Skin epidermis (tissue), 12 donors: ENCODE measurements at regions not wholly inside any gene's neighbourhood (a gene's known extent, or its start where the extent isn't known, plus 50 kb on each side); places are given as distances from the start of the nearest gene placed in this dataset.
A peak's percentile ranks its signal among the peaks of the same experiment; 100 is the strongest.

ENCODE experiments used
- H3K27ac ChIP-seq, 21 experiments: fragments of 200-600 bp; sonication (generic) in 11 of 21; one replicate each; pipeline ENCODE4 v1.5.0; 2020; ENCODE audit warnings: mild to moderate bottlenecking in 3 of 21, inconsistent platforms in 2 of 21, moderate library complexity in 2 of 21
- H3K4me3 ChIP-seq, 7 experiments: fragments of 200-600 bp; sonication (generic) in 2 of 7; one replicate each; pipeline ENCODE4 v1.5.0; 2020; ENCODE audit warnings: inconsistent platforms in 2 of 7, mild to moderate bottlenecking in 2 of 7, moderate library complexity in 1 of 7

DNA sequence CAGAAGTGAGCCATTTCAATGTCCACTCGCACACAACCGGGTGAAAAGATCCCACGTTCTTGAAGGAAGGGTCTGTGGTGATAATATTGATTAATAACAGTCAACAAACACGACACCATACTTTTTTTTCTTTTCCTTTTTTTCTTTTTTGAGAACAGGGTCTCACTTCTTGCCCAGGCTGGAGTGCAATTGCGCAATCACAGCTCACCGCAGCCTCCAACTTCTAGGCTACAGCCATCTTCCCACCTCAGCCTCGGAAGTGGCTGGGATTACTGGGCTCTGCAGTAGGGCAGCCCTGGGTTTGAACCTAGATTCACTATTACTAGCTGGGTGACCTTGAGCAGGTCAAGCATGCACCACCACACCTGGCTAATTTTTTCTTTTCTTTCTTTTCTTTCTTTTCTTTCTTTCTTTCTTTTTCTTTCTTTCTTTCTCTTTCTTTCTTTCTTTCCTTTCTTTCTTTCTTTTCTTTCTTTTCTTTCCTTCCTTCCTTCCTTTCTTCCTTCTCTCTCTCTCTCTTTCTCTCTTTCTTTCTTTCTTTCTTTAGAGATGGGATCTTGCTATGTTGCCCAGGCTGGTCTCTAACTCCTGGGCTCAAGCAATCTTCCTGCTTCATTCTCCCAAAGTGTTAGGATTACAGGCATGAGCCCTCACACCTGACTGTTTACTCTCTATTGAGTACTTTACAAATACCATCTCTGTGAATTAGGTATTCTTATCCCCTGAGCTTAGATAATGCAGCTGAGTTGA is 123.9 kb downstream of the SNX5 start:
- Histone ChIP-seq H3K4me3 (no peak overlapping the region), H3K27ac (no peak overlapping the region)

DNA sequence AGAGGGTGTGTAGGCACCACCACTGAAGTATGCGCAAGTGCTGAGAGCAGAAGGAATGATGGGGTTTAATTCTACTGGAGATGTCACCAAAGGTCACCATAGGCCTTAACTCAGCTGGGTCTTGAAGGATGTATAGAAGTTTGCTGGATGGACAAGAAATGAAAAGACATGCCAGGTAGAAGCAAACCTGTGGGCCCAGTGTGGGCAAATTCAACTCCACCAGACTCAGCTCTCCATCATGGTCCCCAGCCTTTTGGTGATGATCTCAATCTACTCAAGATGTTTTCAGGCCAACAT is 124.5 kb downstream of the SNX5 start:
- no peak overlapping the region for H3K4me3 ChIP-seq
- peak overlapping the region in 3 of 21 experiments; percentile 17 to 75 (median 32) for H3K27ac ChIP-seq

DNA sequence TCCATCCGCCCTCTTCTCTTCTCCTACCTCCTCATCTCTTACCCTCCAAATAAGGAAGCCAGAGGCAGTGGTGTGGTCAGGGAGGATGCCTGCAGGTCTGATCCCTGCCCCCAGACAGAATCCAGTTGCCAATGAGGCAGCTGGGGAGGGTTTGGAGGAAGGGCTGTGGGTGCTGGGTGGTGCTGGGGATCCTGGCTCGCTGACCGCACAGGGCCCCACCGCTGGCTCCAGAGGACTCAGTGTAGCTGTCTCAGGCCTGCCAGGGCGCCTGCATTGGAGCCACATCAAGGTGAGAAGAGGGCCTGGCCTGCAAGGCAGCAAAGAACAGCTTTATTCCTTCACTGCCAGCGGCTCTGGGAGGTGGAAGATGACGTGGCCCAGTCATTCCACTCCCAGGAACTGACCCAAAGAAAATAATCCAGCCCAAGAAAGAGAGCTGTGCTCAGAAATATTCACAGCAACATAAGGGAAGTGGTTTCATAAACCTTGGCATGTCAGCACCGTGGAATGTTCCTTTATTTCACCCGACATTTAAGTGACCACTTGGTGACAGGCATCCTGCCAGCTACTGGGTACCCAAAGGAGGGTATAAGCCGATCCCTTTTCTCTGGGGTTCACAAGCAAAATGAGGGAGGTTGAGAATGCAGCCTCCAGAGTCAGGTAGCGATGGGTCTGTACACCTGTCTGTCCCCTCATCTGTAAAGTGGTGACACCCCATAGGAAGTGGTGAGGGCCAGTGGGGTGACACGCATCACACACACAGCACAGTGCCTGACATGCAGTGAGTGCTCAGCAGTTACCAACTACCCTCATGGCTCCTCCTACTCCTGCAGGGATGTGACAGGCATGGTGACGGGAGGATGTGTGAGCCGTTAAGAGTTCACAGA is 125.1 kb downstream of the SNX5 start:
- peak overlapping the region in 13 of 21 experiments; percentile 9 to 80 (median 51) for H3K27ac ChIP-seq

DNA sequence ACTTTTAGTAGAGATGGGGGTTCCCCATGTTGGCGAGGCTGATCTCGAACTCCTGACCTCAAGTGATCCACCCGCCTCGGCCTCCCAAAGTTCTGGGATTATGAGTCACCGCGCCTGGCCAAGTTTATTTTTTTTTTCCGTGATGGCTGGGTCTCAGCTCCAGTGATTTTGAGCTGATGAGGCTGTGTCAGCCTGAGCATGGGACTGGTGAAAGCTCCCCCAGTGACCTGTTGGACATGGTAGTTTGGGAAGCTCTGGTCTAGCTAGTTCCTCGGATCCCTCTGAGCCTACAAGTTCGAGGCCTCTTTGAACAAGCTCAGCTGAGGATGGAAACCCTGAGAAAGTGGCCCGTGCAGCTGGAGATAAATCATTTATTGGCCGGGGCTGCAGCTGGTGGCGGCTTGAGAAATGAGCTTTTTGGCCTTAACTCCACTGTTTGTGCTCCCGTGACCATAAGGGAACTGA is 126.8 kb downstream of the SNX5 start:
- peak overlapping the region in 8 of 21 experiments; percentile 38 to 80 (median 48) for H3K27ac ChIP-seq
- H3K4me3 ChIP-seq: no peak overlapping the region

More for the DNA sequence above, 125.1 kb downstream of the SNX5 start:
- H3K4me3 ChIP-seq: no peak overlapping the region

DNA sequence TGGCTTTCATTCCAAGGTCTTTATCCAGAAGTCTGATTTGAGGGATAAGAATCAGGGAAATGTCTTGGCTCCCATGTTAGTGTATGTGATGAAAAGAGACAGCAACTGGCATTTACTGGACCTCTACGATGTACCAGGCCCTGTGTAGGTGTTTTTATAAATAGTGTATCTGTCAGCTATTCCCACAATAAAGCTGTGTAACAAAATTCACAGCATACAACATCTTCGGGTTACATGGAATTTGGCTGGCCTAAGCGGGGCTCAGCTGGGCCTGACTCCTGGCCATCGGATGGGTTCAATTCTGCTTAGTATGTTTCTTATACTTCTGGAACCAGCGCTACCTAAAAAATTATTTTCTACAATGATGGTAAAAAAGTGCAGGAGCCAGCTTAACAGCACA is 128.2 kb downstream of the SNX5 start:
- H3K27ac ChIP-seq: no peak overlapping the region
- H3K4me3 ChIP-seq: no peak overlapping the region

DNA sequence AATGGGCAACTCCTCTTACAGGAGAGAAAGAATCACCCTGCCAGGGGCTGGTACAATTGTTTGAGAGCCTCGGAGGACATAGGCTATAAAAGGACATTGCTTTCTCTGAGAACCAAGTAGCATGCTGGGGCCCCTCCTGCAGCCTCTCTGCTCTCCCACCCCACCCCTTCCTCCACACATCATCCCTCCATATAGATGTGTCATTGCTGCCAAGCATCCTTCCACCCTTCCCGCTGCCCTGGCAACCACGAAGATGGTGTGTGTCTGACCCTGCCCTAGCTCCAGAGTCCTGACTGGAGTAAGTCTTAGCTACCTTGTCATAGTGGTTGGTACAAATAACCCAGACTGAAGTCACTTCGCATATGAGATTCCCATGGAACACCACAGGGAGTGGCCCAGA is 129.7 kb downstream of the SNX5 start:
- no peak overlapping the region for H3K27ac ChIP-seq

DNA sequence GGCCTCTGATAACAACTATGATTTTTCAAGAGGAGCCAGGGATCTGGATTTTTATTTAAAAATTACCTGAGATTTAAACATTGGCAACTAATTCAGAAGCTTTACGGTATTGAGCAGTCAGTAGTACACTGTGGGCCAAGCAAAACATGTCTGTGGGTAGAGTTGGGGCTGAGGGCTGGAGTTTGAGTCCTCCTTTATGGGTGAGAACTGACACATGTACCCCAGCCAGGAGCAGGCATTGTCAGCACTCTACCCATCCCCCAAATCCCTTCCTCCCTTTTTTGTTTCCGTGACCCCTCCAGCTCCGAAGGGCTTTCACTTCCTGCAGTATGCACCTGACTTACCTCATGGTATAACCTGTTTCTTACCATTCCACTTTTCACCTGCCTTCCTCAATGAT is 131.4 kb downstream of the SNX5 start:
- no peak overlapping the region for H3K4me3 ChIP-seq
- H3K27ac ChIP-seq: peak overlapping the region in 15 of 21 experiments; percentile 6 to 91 (median 53)

More for the DNA sequence above, 129.7 kb downstream of the SNX5 start:
- no peak overlapping the region for H3K4me3 ChIP-seq

DNA sequence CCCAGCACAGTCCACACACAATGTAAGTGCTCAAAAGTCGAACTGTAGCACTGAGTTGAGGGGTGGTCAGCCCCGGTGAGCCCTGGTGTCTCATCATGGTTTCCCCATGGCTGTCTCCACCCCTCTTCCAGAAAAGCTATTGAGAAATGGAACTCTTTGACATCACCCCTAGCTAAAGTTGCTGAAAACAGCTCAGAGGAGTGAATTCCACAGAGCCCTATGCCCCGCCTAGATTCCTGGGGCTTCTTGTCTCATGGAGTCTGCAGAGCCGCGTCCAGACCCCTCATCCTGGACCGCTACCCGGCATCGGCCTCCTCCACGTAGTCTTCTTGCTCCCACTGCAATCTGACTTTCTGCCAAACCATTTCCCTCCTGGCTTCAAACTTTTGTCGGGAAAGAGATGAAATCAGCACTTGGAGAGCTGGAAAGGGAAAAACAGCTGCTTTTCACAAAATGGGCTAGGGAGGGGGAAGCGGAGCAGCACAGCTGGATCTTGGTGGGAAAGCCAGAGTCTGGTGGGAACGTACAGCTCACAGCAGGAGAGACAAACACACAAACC is 132.2 kb downstream of the SNX5 start:
- Histone ChIP-seq H3K27ac (peak overlapping the region in 20 of 21 experiments; percentile 42 to 91 (median 78)), H3K4me3 (no peak overlapping the region)

DNA sequence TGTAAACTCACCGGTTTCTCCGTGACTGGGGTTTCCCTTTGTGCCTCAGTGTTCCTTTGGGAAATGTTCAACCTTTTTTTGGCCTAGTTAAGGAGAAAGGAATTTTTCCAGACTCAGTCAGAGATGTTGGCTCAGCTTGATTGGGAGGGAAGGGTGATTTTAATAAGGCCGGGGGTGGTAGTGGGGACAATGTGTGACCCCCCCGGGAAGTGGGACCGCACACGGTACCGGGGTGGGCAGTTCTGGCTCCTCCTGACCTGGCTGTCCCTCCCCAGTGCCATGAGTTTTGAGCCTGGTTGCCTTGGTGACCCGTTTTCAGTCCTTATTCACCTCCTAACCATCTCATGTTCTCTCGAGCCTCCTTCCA is 132.7 kb downstream of the SNX5 start:
- H3K4me3 ChIP-seq: no peak overlapping the region
- H3K27ac ChIP-seq: peak overlapping the region in 20 of 21 experiments; percentile 42 to 91 (median 78)

DNA sequence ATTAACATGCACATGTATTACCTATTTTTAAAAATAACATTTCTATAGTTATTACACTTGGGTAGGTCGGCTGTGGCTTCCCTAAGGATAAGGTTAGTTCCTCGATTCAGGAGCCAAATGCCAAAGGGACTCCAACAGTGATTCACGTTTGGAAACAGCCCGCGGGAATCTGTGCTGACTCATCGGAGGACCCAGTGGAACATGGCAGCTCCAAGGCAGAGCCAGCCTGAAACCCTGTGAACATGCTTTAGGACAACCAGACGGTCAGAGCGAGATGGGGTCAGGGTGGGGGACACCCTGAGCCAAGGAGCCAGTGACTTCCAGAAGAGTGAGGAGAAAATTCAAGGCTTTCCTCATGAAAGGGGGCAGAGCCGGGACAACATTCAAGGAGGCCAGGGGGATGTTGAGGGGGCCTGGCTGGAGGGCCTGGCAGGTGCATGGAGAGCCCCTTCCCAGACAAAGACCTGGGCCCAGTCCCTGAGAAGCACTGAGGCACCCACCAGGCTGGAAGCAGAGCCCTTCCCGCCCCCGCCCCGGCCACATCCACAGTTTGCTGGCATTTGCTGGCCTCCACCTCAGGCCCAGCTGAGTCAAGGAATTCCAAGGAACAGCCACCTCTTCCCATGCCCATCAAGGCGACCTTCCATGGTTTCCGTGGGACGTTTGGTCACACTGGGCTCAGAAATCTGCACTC is 133.2 kb downstream of the SNX5 start:
- no peak overlapping the region for H3K4me3 ChIP-seq
- H3K27ac ChIP-seq: peak overlapping the region in 20 of 21 experiments; percentile 37 to 91 (median 78)

DNA sequence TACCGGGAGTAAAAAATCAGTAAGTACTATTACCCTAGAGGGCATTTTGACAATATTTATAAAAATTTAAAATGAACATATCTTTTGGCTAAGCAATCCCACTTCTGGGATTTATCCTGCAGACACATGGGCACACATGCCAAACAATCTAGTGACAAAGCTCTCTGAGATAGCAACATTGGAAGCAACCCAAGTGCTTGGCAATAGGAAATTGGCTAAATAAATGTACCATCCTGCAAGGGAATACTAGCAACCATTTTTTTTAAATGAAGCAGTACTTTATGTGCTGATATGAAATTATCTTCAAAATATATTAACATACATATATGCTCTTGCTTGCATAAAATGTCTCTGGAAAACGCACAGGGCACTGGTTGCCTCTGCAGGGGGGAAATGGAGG is 133.8 kb downstream of the SNX5 start:
- H3K27ac ChIP-seq: peak overlapping the region in 2 of 21 experiments; percentile 68 to 77
- no peak overlapping the region for H3K4me3 ChIP-seq

DNA sequence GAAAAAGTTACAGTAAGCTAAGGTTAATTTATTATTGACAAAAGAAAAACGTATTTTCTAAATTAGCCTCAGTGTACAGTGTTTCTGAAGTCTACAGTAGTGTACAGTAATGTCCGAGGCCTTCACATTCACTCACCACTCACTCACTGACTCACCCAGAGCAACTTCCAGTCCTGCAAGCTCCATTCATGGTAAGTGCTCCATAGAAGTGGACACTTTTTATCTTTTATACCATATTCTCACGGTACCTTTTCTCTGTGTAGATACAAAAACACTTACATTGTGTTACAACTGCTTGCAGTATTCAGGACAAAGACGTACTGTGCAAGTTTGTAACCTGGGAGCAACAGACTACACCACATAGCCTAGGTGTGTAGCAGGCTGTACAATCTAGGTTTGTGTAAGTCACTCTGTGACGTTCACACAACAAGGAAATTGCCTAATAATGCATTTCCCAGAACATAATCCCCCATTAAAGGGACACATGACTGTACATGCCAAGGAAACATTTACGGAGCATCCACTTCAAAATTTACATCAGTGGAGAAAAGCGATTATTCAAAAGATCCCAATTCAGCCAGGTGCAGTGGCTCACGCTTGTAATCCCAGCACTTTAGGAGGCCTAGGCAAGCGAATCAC is 133.4 kb downstream of the BANF2 start:
- Histone ChIP-seq H3K4me3 (no peak overlapping the region), H3K27ac (peak overlapping the region in 1 of 21 experiments; percentile 30)

DNA sequence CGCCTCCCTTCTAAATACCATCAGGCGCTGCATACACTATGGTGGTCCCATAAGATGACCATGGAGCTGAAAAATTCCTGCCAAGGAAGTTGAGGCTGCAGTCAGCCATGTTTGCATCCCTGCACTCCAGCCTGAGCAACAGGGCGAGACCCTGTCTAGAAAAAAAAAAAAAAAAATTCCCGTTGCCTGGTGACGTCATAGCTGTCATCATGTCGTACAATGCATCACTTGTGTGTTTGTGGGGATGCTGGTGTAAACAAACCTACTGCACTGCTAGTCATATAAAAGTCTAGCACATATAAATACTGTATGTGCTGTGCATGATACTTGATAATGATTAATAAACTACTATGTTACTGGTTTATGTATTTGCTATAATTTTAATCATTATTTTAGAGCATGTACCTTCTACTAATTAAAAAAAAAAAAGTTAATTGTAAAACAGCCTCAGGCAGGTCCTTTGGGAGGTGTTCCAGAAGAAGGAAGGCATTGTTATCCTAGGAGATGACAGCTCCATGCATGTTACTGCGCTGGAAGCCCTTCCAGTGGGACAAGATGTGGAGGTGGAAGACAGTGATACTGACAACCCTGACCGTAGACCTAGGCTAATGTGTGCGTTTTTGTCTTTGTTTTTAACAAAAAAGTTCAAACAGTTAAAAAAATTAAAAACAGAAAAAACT is 132.6 kb downstream of the BANF2 start:
- Histone ChIP-seq H3K4me3 (no peak overlapping the region), H3K27ac (no peak overlapping the region)

DNA sequence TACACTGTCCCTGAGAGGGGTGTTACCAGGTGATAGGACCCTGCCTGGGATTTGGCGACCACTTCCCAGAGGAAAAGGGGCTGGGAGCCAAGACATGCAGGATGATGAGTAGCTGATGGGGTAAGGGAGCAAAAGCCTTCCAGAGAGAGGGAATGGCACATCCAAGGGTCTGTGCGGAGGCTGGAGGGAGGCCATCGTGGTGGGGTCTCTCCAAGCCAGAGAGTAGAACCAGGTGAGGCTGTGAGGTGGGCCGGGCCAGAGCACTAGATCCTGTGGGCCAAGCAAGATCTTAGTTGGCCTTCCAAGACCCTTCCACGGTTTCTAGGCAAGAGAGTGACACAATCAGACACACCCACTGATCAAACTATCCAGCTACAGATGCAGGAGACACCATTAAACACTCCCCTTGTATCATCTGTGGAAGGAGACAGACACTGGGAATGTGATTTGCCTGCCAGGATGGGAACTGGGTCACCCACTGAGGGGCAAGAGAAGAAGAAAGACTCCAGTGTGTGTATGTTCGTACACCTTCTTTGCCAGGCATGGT is 128.9 kb downstream of the BANF2 start:
- H3K27ac ChIP-seq: no peak overlapping the region
- no peak overlapping the region for H3K4me3 ChIP-seq

DNA sequence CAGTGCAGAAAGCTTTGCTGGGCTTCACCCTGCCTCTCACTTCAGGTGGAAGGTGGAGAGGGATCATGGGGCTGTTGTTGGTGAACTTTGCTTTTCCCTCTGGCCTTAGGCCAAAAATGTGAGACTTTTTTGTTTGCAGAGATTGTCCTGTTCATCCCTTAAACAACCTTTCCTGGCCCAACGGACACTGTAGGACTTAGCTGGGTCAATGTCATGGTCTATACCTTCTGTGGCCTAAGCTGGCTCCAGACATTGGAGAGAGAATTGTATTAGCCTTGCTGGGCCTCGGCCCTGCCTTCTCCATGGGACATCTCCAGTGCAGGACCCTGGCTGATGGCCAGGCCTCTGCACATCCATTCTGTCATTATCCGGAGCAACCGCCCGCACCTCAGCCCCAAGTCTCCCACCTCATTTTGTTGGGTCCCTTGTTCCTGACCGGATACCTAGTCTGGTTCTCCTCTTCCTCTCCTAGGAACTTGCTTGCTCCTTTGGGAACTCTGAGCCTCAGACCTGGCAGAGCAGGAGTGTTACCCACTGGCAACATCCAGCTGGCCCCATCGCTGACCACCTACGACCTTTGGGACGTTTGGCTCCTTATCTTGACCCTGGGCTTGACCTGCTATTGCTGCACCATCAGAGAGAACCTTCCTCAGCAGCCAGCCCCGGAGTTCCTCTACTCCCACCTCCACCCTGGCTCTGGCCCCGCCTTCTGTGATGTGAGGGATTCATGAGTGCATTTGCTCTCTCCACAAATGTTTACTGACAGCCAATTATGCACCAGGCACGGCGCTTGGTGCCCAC is 128.2 kb downstream of the BANF2 start:
- H3K4me3 ChIP-seq: no peak overlapping the region
- no peak overlapping the region for H3K27ac ChIP-seq

DNA sequence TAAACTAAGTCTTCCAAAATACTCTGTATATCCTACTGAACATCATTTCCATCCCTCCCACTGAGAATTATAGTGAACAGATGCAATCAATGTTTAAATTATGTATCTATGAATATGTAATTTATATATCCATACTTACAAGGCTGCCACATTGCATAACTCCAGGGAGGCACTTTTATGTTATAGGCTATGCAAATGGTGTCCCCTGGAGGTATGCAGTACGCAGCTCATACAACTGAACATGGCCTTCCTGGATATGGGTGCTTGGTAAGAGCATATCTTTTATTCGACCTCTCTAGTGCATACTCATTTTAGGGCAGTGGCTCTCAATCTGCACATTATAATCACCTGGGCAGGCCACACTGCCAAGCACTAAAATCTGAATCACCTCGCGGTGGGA is 127.3 kb downstream of the BANF2 start:
- H3K27ac ChIP-seq: no peak overlapping the region
- H3K4me3 ChIP-seq: no peak overlapping the region

DNA sequence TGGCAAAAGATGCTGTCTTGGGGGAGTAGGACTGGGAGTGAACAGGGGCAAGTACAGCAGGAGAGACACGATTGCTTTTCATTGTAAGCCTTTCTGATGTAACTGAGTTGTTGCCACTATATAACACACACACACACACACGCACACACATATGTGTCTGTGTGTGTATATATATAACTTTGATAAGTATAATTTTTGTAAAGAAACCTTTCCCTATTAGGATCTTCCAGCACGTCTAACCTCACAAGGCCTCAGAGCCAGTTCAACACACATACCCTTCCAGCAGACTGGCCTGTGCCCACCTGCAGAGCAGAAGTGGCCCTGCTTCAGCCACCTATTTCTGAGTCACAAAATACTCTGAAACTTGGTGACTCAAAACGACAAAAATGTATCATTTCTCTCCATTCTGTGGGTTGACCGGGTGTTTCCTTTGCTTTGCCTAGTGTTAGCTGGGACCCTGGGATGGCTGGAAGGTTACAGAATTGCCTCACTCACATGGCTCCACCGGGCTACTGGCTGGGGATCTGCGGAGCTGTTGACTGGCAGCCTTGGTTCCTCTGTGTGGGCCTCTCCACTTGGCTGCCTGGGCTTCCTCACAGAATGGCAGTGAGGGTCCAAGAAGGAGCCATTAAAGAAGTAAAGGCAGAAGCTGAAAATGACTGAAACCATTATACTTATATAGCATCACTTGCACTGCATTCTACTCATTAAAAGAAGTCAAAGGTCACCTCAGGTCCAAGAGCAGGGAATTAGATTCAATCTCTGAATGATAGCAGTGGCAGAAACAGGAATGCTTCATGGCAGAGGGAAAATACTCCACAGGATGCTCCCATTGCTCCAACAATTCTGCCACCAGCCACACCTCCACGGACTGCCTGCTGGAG is 126.4 kb downstream of the BANF2 start:
- Histone ChIP-seq H3K27ac (peak overlapping the region in 2 of 21 experiments; percentile 6 to 9), H3K4me3 (no peak overlapping the region)
